GM12874 (cell line): ENCODE measurements at regions not wholly inside any gene's neighbourhood (a gene's known extent, or its start where the extent isn't known, plus 50 kb on each side); places are given as distances from the start of the nearest gene placed in this dataset.

Experiments
- TF ChIP-seq, protein P1 (sequence below): IDR thresholded peaks from 2 replicates; pipeline ENCODE4 v1.5.1; 2011; ENCODE audit warnings: low read depth, mild to moderate bottlenecking, control low read depth, low read length, moderate library complexity; ENCODE audit not compliant: insufficient read depth

DNA sequence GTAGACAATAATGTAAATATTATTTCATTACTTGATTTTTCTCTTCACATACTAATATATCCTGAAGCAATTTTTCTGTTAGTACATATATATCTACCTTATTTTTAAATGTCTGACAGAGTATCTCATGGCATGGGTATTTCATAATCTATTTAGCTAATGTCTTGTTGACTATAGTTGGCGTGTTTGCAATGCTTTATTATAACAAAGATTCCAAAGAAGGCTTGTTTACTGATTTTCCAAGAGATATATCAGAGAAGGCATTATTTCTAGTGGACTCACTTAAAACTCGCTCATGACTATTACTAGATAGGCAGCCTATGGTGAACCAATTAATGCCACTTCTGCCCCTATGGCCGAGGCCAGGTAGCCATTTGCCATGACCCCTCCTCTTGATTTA is 152.4 kb upstream of the RORA start:
- TF ChIP-seq, protein P1, sequence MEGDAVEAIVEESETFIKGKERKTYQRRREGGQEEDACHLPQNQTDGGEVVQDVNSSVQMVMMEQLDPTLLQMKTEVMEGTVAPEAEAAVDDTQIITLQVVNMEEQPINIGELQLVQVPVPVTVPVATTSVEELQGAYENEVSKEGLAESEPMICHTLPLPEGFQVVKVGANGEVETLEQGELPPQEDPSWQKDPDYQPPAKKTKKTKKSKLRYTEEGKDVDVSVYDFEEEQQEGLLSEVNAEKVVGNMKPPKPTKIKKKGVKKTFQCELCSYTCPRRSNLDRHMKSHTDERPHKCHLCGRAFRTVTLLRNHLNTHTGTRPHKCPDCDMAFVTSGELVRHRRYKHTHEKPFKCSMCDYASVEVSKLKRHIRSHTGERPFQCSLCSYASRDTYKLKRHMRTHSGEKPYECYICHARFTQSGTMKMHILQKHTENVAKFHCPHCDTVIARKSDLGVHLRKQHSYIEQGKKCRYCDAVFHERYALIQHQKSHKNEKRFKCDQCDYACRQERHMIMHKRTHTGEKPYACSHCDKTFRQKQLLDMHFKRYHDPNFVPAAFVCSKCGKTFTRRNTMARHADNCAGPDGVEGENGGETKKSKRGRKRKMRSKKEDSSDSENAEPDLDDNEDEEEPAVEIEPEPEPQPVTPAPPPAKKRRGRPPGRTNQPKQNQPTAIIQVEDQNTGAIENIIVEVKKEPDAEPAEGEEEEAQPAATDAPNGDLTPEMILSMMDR, result no peak

DNA sequence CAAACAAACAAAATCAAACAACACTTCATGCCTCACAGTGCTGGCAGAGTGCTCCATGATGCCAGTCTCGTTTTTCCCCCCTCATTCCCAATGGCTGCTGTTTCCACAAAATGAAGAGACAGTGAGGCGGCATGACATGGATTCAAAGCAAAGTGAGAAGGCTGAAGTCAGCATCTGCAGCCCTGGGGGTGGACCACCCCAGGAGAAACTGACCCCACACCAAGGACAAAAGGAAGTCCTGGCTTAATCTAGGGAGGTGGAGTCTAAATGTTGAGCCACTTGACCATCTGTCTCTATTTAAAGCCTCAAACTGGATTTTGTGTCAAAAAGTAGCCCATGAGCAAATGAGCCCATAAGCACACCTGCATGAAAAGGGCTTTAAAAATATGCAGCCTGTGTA is 151.2 kb upstream of the RORA start:
- TF ChIP-seq, protein P1, result no peak

DNA sequence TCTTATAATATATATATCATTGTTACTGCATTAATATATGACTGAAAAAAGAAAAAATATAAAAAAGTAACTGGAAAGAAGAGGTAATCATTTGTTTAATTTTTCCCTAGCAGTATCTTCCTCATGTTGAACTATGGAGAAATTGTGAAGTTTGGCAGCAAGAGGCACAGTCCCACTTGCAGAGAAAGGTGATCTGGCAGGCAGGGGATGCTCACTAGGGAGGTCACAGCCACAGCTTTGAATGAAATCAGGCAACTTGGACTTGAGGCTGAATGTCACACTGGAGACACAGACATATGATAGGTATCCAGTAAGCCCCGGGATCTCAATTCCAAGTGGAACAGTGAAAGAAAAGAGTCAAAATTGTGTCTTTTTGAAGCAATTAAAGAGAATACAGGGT is 149.9 kb upstream of the RORA start:
- TF ChIP-seq, protein P1, result no peak

DNA sequence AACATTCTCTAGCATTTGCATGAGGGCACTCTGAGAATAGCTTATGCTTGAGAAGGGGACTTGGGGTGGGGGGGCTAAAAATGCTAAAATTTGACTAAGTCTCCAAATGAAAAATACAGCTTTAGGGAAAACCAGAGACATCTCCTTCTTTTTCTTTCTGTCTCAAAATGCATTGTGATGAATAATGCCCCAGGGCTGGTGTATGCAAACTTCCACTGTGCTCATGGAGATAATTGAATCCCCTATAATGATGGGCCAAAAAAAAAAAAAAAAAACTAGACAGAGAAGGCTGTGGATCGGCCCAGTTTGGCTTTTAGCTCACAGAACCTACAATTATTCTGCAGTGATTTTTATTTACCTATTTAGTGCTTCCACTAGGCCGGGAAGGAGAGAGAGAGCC is 147.9 kb upstream of the RORA start:
- TF ChIP-seq, protein P1, result no peak

DNA sequence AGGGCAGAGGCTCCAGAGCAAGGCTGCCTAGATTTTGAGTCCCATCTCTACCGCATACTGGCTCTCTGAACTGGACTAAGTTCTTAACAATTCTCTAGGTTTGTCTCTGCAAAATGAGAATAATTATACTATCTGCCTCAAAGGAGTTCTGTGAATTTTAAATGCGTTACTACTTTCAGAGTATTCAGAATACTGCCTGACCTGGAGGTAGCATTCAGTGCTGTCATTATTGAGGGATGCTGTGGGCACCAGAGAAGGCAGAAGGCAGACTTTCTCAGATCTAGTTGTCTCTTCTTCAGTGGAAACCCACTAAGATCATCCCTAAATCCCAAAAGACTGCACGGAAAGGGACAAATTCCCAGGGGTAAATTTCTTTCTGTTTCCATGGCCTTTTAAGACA is 147.4 kb upstream of the RORA start:
- TF ChIP-seq, protein P1, result no peak

DNA sequence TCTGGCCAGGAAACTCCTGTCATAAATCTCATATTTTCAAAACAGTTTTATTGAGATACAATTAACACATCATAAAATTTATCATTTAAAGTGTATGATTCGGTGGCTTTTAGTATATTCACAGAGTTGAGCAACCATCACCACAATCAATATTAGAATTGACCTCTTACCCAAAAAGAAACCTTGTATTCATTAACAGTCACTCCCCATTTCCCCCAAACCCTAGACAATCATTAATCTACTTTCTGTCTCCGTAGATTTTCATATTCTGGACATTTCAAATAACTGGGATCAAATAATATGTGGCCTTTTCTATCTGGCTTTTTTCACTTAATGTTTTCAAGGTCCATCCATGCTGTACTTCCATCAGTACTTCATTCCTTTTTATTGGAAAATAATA is 145.7 kb upstream of the RORA start:
- TF ChIP-seq, protein P1, result no peak

DNA sequence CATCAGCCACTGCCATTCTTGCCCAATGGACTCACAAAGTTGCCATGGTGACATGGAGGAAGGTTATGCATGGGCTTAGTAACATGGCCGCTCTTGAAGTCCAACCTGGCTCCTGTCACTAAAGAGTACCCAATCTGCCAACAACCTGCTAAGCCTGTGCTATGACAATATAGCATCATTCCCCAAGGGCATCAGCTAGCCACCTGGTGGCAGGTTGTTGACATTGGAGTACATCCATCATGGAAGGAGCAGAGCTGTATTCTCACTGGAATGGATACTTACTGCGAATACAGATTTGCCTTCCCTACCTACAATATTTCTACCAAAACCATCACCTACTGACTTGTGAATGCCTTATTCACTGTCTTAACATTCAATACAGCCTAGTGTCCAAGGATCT is 138.9 kb upstream of the RORA start:
- TF ChIP-seq, protein P1, result no peak

DNA sequence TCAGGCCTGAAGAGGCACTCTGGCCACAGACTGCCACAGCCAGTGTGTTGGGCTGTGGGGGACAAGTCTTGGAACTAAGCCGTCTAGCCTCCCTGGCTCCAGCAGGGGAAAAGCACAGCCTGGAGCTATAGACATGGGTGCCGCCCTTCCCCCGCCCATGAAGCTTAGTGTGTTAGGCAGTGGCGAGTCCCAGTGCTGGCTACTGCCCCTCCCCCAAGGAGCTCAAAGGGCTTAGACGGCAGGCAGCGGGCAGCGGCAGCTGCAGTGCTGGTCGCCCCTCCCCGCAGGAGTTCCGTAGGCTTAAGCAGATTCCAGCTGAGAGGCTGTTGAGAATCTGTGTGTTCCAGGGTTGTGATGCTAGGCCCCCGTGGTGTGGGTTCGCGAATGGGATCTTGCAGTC is 135.8 kb upstream of the RORA start:
- TF ChIP-seq, protein P1, result no peak
